Activated naive CD8-positive, alpha-beta T cell treated with anti-CD3 and anti-CD28 coated beads for 36 hours (primary cell): ENCODE measurements at regions not wholly inside any gene's neighbourhood (a gene's known extent, or its start where the extent isn't known, plus 50 kb on each side); places are given as distances from the start of the nearest gene placed in this dataset.
"Not testable (repeated sequence)": the region's sequence is repeated elsewhere in the genome, so short reads cannot be mapped to it uniquely, and the experiment has no call there.

ENCODE experiments used
- DNase-seq: peaks from one replicate; pipeline ENCODE4 v3.0.0; 2021
- H3K27ac Mint-ChIP-seq: one replicate; pipeline ENCODE4 v1.8.0; 2022; ENCODE audit warnings: mild to moderate bottlenecking, moderate library complexity, mixed read lengths
- H3K27me3 Mint-ChIP-seq: one replicate; pipeline ENCODE4 v1.8.0; 2022; ENCODE audit warnings: mild to moderate bottlenecking, mixed read lengths
- H3K36me3 Mint-ChIP-seq: one replicate; pipeline ENCODE4 v1.8.0; 2021; ENCODE audit warnings: mild to moderate bottlenecking, mixed read lengths
- H3K4me1 Mint-ChIP-seq: one replicate; pipeline ENCODE4 v1.8.0; 2021; ENCODE audit warnings: mixed read lengths
- H3K4me3 Mint-ChIP-seq: one replicate; pipeline ENCODE4 v1.8.0; 2022; ENCODE audit warnings: mild to moderate bottlenecking, moderate library complexity, mixed read lengths
- H3K9me3 Mint-ChIP-seq: one replicate; pipeline ENCODE4 v1.8.0; 2022; ENCODE audit warnings: mixed read lengths

DNA sequence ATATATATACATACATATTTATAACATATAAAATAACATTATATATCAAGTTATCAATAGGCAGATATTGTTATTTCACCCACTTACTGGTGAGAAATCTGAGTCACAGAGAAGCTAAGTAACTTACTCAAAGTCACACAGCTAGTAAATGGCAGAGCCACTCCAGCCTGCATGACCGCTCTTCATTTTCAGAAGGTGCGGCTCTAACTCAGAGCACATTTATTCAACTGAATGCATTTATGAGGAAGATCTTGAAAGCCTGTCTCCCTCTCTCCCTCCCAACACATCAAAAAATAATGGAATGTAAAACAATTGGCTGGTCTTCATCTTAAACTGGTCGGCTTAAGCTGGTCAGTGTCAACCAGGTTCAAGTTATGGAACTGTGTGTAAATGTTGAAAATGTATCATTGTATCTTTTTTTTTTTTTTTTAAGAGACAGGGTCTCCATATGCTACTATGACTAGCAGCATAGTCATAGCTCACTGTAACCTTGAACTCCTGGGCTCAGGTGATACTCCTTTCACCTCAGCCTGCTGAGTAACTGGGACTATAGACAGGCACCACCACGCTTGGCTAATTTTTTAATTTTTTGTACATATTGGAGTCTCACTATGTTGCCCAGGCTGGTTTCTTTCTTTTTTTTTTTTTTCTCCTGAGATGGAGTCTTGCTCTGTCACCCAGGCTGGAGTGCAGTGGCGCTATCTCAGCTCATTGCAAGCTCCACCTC is 70.7 kb upstream of the NCOA3 start:
- no peaks in the 10 kb centered on the region for H3K27me3 Mint-ChIP-seq
- DNase-seq, result no peak
- peaks cover 4% of the 10 kb centered on the region for H3K36me3 Mint-ChIP-seq
- H3K27ac Mint-ChIP-seq, result no peak overlapping the region
- no peak overlapping the region for H3K4me3 Mint-ChIP-seq
- H3K9me3 Mint-ChIP-seq, result peaks cover 15% of the 10 kb centered on the region
- H3K4me1 Mint-ChIP-seq, result peaks cover 2% of the 10 kb centered on the region

DNA sequence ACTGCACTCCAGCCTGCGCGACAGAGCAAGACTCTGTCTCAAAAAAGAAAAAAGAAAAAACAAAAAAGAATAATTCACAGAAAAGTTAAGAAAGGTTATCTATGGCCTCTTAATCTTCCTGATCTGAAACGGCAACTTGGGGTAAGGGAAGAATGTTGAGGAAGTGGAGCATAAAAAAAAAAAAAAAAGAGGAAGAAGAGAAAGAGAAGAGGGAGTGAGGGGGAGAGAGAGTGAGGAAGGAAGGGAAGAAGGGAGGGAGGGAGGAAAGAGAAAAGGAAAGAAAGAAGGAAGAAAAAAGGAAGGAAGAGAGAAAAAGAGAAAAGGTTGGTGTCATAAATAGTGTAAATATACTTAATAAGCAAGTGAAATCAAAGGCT is 68.9 kb upstream of the NCOA3 start:
- Mint-ChIP-seq H3K36me3 (peaks cover 3% of the 10 kb centered on the region), H3K27ac (no peak overlapping the region), H3K9me3 (peaks cover 6% of the 10 kb centered on the region), H3K4me3 (no peak overlapping the region), H3K27me3 (no peaks in the 10 kb centered on the region), H3K4me1 (peaks cover 2% of the 10 kb centered on the region)
- no peak for DNase-seq

DNA sequence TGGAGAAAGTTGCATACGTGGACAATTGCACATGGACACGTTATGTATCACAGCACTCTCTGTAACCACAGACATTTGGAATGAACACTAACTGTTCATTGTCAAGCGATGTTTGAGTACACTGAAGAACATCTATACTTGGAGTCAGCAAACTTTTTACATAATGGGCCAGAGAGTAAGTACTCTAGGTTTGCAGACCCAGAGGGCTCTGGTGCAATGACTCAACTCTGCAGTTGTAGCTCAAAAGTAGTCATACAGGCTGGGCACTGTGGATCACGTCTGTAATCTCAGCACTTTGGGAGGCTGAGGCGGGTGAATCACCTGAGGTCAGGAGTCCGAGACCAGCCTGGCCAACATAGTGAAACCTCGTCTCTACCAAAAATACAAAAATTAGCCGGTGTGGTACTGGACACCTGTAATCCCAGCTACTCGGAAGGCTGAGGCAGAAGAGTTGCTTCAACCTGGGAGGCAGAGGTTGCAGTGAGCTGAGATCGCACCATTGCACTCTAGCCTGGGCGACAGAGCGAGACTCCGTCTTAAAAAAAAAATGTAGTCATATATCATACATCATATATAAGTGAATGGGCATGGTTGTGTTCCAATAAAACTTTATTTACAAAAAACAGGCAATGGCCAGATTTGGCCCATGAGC is 67.4 kb upstream of the NCOA3 start:
- H3K9me3 Mint-ChIP-seq, DNase-seq, H3K36me3 Mint-ChIP-seq, H3K27me3 Mint-ChIP-seq, H3K27ac Mint-ChIP-seq, H3K4me1 Mint-ChIP-seq, H3K4me3 Mint-ChIP-seq: not testable (repeated sequence)

GRCh38 chr20:47438464-47439381 is 63.0 kb upstream of the NCOA3 start:
- Mint-ChIP-seq H3K27ac (no peak overlapping the region), H3K4me1 (peaks cover 4% of the 10 kb centered on the region), H3K9me3 (no peaks in the 10 kb centered on the region), H3K4me3 (no peak overlapping the region), H3K36me3 (no peaks in the 10 kb centered on the region), H3K27me3 (no peaks in the 10 kb centered on the region)
- DNase-seq, result peak; percentile 21

- Mint-ChIP-seq H3K27ac (no peak overlapping the region), H3K27me3 (no peaks in the 10 kb centered on the region), H3K9me3 (no peaks in the 10 kb centered on the region), H3K4me1 (peaks cover 4% of the 10 kb centered on the region), H3K36me3 (no peaks in the 10 kb centered on the region), H3K4me3 (no peak overlapping the region)
- DNase-seq, result no peak
These were observed 60.6 kb upstream of the NCOA3 start for GRCh38 chr20:47440857-47441773.

DNA sequence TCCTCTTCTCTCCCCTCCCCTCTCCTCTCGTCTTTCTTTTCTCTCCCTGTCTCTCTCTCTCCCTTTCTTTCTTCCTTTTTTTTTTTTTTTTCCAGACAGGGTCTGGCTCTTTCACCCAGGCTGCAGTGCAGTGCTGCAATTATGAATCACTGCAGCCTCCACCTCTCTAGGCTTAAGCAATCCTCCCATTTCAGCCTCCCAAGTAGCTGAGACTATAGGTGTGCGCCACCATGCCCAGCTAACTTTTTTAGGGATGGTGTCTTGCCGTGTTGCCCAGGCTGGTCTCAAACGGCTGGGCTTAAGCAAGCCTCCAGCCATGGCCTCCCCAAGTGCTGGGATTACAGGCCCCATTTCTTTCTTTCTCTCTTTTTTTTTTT is 59.9 kb upstream of the NCOA3 start:
- Mint-ChIP-seq H3K9me3 (no peaks in the 10 kb centered on the region), H3K27me3 (no peaks in the 10 kb centered on the region), H3K36me3 (no peaks in the 10 kb centered on the region), H3K4me3 (no peak overlapping the region), H3K27ac (no peak overlapping the region), H3K4me1 (peaks cover 4% of the 10 kb centered on the region)
- no peak for DNase-seq

DNA sequence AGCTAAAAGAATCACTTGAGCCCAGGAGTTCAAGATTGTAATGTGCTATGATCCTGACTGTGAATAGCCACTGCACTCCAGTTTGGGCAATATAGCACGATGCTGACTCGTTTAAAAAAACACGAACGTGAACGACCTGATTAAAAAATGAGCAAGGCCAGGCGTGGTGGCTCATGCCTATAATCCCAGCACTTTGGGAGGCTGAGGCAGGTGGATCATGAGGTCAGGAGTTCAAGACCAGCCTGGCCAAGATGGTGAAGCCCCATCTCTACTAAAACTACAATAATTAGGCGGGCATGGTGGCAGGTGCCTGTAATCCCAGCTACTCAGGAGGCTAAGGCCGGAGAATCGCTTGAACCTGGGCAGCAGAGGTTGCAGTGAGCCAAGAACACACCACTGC is 58.6 kb upstream of the NCOA3 start:
- H3K4me1 Mint-ChIP-seq, H3K27me3 Mint-ChIP-seq, H3K4me3 Mint-ChIP-seq, DNase-seq, H3K27ac Mint-ChIP-seq, H3K9me3 Mint-ChIP-seq, H3K36me3 Mint-ChIP-seq: not testable (repeated sequence)

GRCh38 chr20:47444584-47444983 is 57.1 kb upstream of the NCOA3 start:
- Mint-ChIP-seq H3K4me3 (no peak overlapping the region), H3K27ac (no peak overlapping the region), H3K27me3 (no peaks in the 10 kb centered on the region), H3K36me3 (no peaks in the 10 kb centered on the region), H3K9me3 (no peaks in the 10 kb centered on the region), H3K4me1 (peaks cover 4% of the 10 kb centered on the region)
- DNase-seq, result no peak

- H3K4me1 Mint-ChIP-seq, result peaks cover 4% of the 10 kb centered on the region
- no peaks in the 10 kb centered on the region for H3K9me3 Mint-ChIP-seq
- H3K27me3 Mint-ChIP-seq, result no peaks in the 10 kb centered on the region
- DNase-seq, result no peak
- H3K4me3 Mint-ChIP-seq, result no peak overlapping the region
- no peak overlapping the region for H3K27ac Mint-ChIP-seq
- H3K36me3 Mint-ChIP-seq, result no peaks in the 10 kb centered on the region
These were observed 56.4 kb upstream of the NCOA3 start for GRCh38 chr20:47445291-47445690.

DNA sequence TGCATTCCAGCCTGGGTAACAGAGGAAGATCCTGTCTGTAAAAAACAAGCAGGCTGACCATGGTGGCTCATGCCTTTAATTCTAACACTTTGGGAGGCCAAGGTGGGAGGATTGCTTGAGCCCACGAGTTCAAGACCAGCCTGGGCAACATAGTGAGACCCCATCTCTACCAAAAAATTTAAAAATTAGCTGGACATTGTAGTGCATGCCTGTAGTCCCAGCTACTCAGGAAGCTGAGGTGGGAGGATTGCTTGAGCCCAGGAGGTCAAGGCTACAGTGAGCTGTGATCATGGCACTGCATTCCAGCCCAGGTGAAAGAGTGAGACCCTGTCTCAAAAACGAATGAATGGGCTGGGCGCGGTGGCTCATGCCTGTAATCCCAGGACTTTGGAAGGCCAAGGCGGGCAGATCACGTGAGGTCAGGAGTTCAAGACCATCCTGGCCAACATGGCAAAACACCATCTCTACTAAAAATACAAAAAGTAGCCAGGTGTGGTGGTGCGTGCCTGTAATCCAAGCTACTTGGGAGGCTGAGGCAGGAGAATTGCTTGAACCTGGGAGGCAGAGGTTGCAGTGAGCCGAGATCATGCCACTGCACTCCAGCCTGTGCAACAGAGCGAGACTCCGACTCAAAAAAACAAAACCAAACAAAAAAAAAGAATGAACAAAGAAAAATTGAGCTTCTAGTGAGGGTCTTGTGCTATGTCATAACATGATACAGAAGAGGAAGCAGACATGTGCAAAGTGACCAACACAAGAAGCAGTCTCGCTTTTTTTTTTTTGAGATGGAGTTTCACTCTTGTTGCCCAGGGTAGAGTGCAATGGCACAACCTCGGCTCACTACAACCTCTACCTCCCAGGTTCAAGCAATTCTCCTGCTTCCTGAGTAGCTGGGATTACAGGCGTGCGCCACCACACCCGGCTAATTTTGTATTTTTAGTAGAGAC is 54.1 kb upstream of the NCOA3 start:
- H3K4me3 Mint-ChIP-seq, H3K27ac Mint-ChIP-seq: not testable (repeated sequence)

GRCh38 chr20:47448429-47448828 is 53.3 kb upstream of the NCOA3 start:
- Mint-ChIP-seq H3K4me3 (no peak overlapping the region), H3K4me1 (peaks cover 12% of the 10 kb centered on the region), H3K36me3 (peaks cover 3% of the 10 kb centered on the region), H3K27me3 (no peaks in the 10 kb centered on the region), H3K9me3 (peaks cover 4% of the 10 kb centered on the region), H3K27ac (no peak overlapping the region)
- DNase-seq, result no peak

More for the DNA sequence above, 54.1 kb upstream of the NCOA3 start:
- H3K4me1 Mint-ChIP-seq, DNase-seq, H3K36me3 Mint-ChIP-seq, H3K27me3 Mint-ChIP-seq, H3K9me3 Mint-ChIP-seq: not testable (repeated sequence)

GRCh38 chr20:47451602-47451904 is 50.1 kb upstream of the NCOA3 start:
- Mint-ChIP-seq H3K36me3 (peaks cover 3% of the 10 kb centered on the region), H3K27ac (no peak overlapping the region), H3K27me3 (no peaks in the 10 kb centered on the region), H3K4me3 (no peak overlapping the region), H3K4me1 (peaks cover 30% of the 10 kb centered on the region), H3K9me3 (peaks cover 6% of the 10 kb centered on the region)
- no peak for DNase-seq
